ENCODE measurements at regions not wholly inside any gene's neighbourhood (a gene's known extent, or its start where the extent isn't known, plus 50 kb on each side); places are given as distances from the start of the nearest gene placed in this dataset.

- TF ChIP-seq CHD2 (IDR thresholded peaks at IDR 0.05; ENCODE audit: low read length) = no peak
- TF ChIP-seq POLR2AphosphoS5 (IDR thresholded peaks at IDR 0.05; ENCODE audit: low read depth, low read length) = no peak
- TF ChIP-seq MAFK (IDR thresholded peaks at IDR 0.05; ENCODE audit: low read depth, low read length) = no peak
- no peak for TF ChIP-seq EP300 (IDR thresholded peaks at IDR 0.05; ENCODE audit: borderline replicate concordance in 1 of 2, low read depth in 2 of 2, low read length in 2 of 2)
- no peak for TF ChIP-seq SIN3A (conservative IDR thresholded peaks at IDR 0.05 in 1 of 2, IDR thresholded peaks at IDR 0.05 in 1 of 2; ENCODE audit: low read depth in 1 of 2, low read length in 2 of 2)
- no peak for TF ChIP-seq CTCF (IDR thresholded peaks at IDR 0.05; ENCODE audit: control extremely low read depth in 1 of 3, insufficient read depth in 1 of 3, low read depth in 1 of 3, low read length in 3 of 3)
- TF ChIP-seq TAF1 (IDR thresholded peaks at IDR 0.05; ENCODE audit: low read depth, low read length) = no peak
- TF ChIP-seq MAX (IDR thresholded peaks at IDR 0.05) = no peak
- no peak for TF ChIP-seq TEAD4 (IDR thresholded peaks at IDR 0.05; ENCODE audit: low read depth, low read length)
- TF ChIP-seq ATF2 (IDR thresholded peaks at IDR 0.05; ENCODE audit: low read length) = no peak
- TF ChIP-seq BACH1 (IDR thresholded peaks at IDR 0.05; ENCODE audit: low read length) = no peak
These were observed 607.3 kb upstream of the ZNF385D start for GRCh38 chr3:22358334-22358733.

Measured in H1 (cell line).